Hepatocyte (in vitro differentiated cells): ENCODE measurements at regions not wholly inside any gene's neighbourhood (a gene's known extent, or its start where the extent isn't known, plus 50 kb on each side); places are given as distances from the start of the nearest gene placed in this dataset.

Experiments used
- DNase-seq: peaks from one replicate; pipeline ENCODE4 v3.0.0-alpha.2; 2016; ENCODE audit warnings: low spot score
- H2AFZ ChIP-seq: fragments of 200-600 bp; sonication (generic); 2 replicates; pipeline ENCODE4 v1.6.0; 2016; ENCODE audit warnings: antibody characterized with exemption, mild to moderate bottlenecking
- H3K27ac ChIP-seq: fragments of 200-600 bp; sonication (generic); 2 replicates; pipeline ENCODE4 v1.5.1; 2016; ENCODE audit warnings: mild to moderate bottlenecking
- H3K27me3 ChIP-seq: fragments of 200-600 bp; sonication (generic); 2 replicates; pipeline ENCODE4 v1.6.1; 2016
- H3K36me3 ChIP-seq: fragments of 200-600 bp; sonication (generic); replicated peaks from 2 replicates; pipeline ENCODE4 v1.5.1; 2016; ENCODE audit warnings: low read depth; ENCODE audit not compliant: insufficient read depth
- H3K4me1 ChIP-seq: fragments of 200-600 bp; sonication (generic); 2 replicates; pipeline ENCODE4 v1.5.1; 2016; ENCODE audit warnings: mild to moderate bottlenecking, moderate library complexity; ENCODE audit not compliant: insufficient read depth
- H3K4me2 ChIP-seq: fragments of 200-600 bp; sonication (generic); 2 replicates; pipeline ENCODE4 v1.6.0; 2016
- H3K4me3 ChIP-seq: fragments of 200-600 bp; sonication (generic); 2 replicates; pipeline ENCODE4 v1.5.1; 2016; ENCODE audit warnings: mild to moderate bottlenecking
- H3K79me2 ChIP-seq: fragments of 200-600 bp; sonication (generic); 2 replicates; pipeline ENCODE4 v1.6.0; 2017; ENCODE audit warnings: mild to moderate bottlenecking
- H3K9me2 ChIP-seq: fragments of 200-600 bp; sonication (generic); replicated peaks from 2 replicates; pipeline ENCODE4 v1.6.0; 2017; ENCODE audit warnings: mild to moderate bottlenecking; ENCODE audit not compliant: insufficient read depth
- H3K9me3 ChIP-seq: fragments of 200-600 bp; sonication (generic); 2 replicates; pipeline ENCODE4 v1.5.1; 2016; ENCODE audit warnings: low read depth, mild to moderate bottlenecking
- H4K20me1 ChIP-seq: fragments of 200-600 bp; sonication (generic); 2 replicates; pipeline ENCODE4 v1.6.0; 2016; ENCODE audit warnings: mild to moderate bottlenecking; ENCODE audit not compliant: insufficient read depth, poor library complexity, severe bottlenecking
- CTCF ChIP-seq: fragments of 200-600 bp; sonication (generic); IDR thresholded peaks from 2 replicates; pipeline ENCODE4 v1.5.1; 2016; ENCODE audit warnings: antibody characterized with exemption, mild to moderate bottlenecking; ENCODE audit not compliant: poor library complexity
- EZH2 ChIP-seq: fragments of 200-600 bp; sonication (generic); IDR thresholded peaks from 2 replicates; pipeline ENCODE4 v1.6.1; 2016; ENCODE audit warnings: antibody characterized with exemption, mild to moderate bottlenecking, borderline replicate concordance
- EZH2phosphoT487 ChIP-seq: fragments of 200-600 bp; sonication (generic); IDR thresholded peaks from one replicate; pipeline ENCODE4 v1.6.1; 2018; ENCODE audit warnings: antibody characterized with exemption, mild to moderate bottlenecking, low read depth, moderate library complexity; ENCODE audit not compliant: unreplicated experiment, severe bottlenecking
- WGBS: methylation state at CpG from one replicate; pipeline ENCODE4 v1.1.6; 2016; ENCODE audit warnings: low lambda C conversion rate; ENCODE audit errors: missing lambda C conversion rate; 5-methylcytosine and 5-hydroxymethylcytosine counted together

- no peak for TF ChIP-seq CTCF
- TF ChIP-seq EZH2phosphoT487, result no peak
- no peak for TF ChIP-seq EZH2
- no peaks in the 10 kb centered on the region for H3K27me3 ChIP-seq
- no peaks in the 10 kb centered on the region for H3K9me2 ChIP-seq
- H3K4me3 ChIP-seq, result no peak overlapping the region
- no peaks in the 10 kb centered on the region for H3K36me3 ChIP-seq
- H3K79me2 ChIP-seq, result no peaks in the 10 kb centered on the region
- H3K9me3 ChIP-seq, result no peaks in the 10 kb centered on the region
- 18% methylated on average over 2 of the region's 2 CpGs for WGBS
- no peak overlapping the region for H2AFZ ChIP-seq
- H3K27ac ChIP-seq, result peak overlapping the region; percentile 63
- peaks cover 5% of the 10 kb centered on the region for H3K4me1 ChIP-seq
- peak overlapping the region; percentile 58 for H3K4me2 ChIP-seq
- DNase-seq, result peak; percentile 69
- no peaks in the 10 kb centered on the region for H4K20me1 ChIP-seq
These were observed 57.4 kb upstream of the EPB41L3 start for GRCh38 chr18:5601188-5601624.

DNA sequence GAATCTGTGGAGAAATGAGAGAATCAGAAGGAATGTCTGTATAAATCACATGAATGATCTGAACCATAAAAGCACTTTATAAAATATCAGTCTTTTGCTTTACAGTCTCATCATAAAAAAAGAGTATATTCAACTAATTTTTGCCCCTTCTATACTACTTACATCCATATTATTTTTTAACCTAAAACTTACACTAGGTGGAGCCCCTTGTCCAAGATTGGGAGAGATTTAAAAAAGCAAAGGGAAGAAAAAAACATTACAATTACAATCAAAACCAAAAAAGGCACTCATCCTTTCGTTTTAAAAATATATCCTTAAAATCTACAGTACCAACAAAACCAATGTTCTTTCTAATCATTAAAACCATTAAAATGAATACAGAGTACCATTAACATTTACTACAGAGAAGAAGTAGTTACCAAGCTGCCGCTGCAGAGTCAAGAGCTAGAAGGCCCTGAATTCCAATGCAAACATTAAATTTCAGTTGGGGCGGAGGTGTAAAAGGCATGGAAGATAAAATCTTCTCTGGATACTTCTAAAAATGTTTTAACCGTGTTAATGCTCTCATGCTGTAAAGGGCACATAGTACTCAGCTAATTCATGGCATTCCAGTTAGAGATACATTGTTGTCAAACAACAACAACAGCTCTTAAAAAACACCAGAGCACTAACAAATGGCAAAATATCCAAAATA is 56.7 kb upstream of the EPB41L3 start:
- peaks cover 5% of the 10 kb centered on the region for H3K4me1 ChIP-seq
- H4K20me1 ChIP-seq, result no peaks in the 10 kb centered on the region
- H3K27me3 ChIP-seq, result no peaks in the 10 kb centered on the region
- H3K4me3 ChIP-seq, result no peak overlapping the region
- H3K9me2 ChIP-seq, result no peaks in the 10 kb centered on the region
- peak overlapping the region; percentile 58 for H3K4me2 ChIP-seq
- H3K9me3 ChIP-seq, result no peaks in the 10 kb centered on the region
- H3K27ac ChIP-seq, result peak overlapping the region; percentile 61
- H3K79me2 ChIP-seq, result no peaks in the 10 kb centered on the region
- WGBS, result 9% methylated on average over 4 of the region's 4 CpGs
- no peaks in the 10 kb centered on the region for H3K36me3 ChIP-seq
- DNase-seq, result peak; percentile 43
- TF ChIP-seq CTCF, result peak; percentile 75
- TF ChIP-seq EZH2phosphoT487, result no peak
- H2AFZ ChIP-seq, result no peak overlapping the region

GRCh38 chr18:5596585-5596984 is 52.8 kb upstream of the EPB41L3 start:
- DNase-seq, result no peak
- Histone ChIP-seq H4K20me1 (no peaks in the 10 kb centered on the region), H3K4me2 (no peak overlapping the region), H3K4me3 (no peak overlapping the region), H3K4me1 (peaks cover 5% of the 10 kb centered on the region), H3K9me2 (no peaks in the 10 kb centered on the region), H3K79me2 (no peaks in the 10 kb centered on the region), H3K27ac (no peak overlapping the region), H3K36me3 (no peaks in the 10 kb centered on the region), H2AFZ (no peak overlapping the region), H3K9me3 (no peaks in the 10 kb centered on the region), H3K27me3 (no peaks in the 10 kb centered on the region)
- TF ChIP-seq EZH2phosphoT487 (no peak), CTCF (no peak), EZH2 (no peak)
- WGBS, result 69% methylated on average over 2 of the region's 2 CpGs
